ENCODE measurements at regions not wholly inside any gene's neighbourhood (a gene's known extent, or its start where the extent isn't known, plus 50 kb on each side); places are given as distances from the start of the nearest gene placed in this dataset.

DNA sequence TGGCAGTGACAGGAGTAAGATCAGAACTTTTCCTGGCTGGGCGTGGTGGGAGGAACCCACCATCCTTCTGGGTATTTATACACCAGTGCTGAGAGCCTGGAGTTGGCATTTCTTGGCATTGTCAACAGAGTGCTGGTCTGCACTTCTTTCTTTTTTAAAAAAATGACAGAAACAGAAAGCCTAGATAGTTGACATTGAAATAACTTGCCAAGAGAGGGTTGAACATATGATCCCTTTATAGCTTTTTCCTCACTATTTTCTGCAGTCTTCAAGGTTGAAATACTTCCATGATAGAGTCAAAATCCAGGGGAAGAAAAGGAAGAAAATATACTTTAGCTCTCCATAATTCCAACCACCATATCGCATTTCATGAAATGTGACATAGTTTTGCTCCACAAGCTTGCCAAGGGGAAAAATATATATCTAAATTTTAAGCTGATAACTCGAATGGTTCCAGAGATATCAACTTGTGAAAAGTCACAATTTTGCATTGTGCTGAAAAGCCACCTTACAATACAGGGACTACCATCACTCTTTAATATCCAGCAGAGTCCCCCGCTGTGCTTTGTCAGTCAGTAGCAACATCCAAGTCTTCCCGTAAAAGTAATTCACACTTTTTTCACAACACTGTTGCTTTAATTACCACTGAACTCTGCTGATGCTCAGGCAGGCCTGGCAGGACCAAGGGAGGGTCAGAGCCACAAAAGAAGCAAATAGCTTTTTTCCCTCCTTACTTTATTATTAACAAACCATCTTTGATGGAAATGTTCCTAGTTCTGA, 764.9 kb upstream of the FANCL start:
- WGBS, 2 experiments (ENCODE audit: extremely low coverage in 1 of 2, insufficient coverage in 1 of 2, insufficient read length in 1 of 2, insufficient replicate concordance in 2 of 2, low coverage in 1 of 2, low lambda C conversion rate in 2 of 2, missing lambda C conversion rate in 1 of 2), result 65% methylated on average over 5 of the region's 5 CpGs; no CpG with 5 or more reads in 1 of the 2 experiments
- Histone ChIP-seq H2BK5ac (ENCODE audit: low read depth, low read length) (no peak overlapping the region), H3K9ac (replicated peaks in 1 of 4; ENCODE audit: extremely low read depth in 1 of 4, low read depth in 3 of 4, low read length in 3 of 4) (no peak overlapping the region), H3K79me2 (ENCODE audit: control insufficient read depth in 1 of 2, insufficient read depth in 2 of 2, low read length in 2 of 2) (no peaks in the 10 kb centered on the region), H3K56ac (replicated peaks; ENCODE audit: insufficient read length, low read depth, low read length) (no peak overlapping the region), H3K36me3 (ENCODE audit: control insufficient read depth in 2 of 4, insufficient read depth in 4 of 4, low read length in 3 of 4) (no peaks in the 10 kb centered on the region), H2AFZ (ENCODE audit: low read length) (no peak overlapping the region), H4K20me1 (replicated peaks in 1 of 2; ENCODE audit: control insufficient read depth in 1 of 2, insufficient read depth in 2 of 2, low read length in 2 of 2) (no peaks in the 10 kb centered on the region), H2BK120ac (replicated peaks; ENCODE audit: low read depth, low read length) (no peak overlapping the region), H2BK20ac (ENCODE audit: low read length) (no peak overlapping the region), H3K14ac (ENCODE audit: insufficient read length) (no peak overlapping the region), H3K9me3 (ENCODE audit: insufficient read depth in 2 of 2, low read depth in 1 of 2, low read length in 1 of 2) (no peaks in the 10 kb centered on the region), H3K23ac (ENCODE audit: insufficient read length) (no peak overlapping the region), H3K4me3 (ENCODE audit: extremely low read depth in 1 of 4, insufficient read depth in 2 of 4, low read depth in 3 of 4, low read length in 4 of 4) (no peak overlapping the region), H2BK15ac (ENCODE audit: low read length) (no peak overlapping the region; the same call in 1 of the 2 replicates), H3K18ac (ENCODE audit: extremely low read depth, low read length) (no peak overlapping the region), H2AK5ac (ENCODE audit: low read depth, low read length) (no peak overlapping the region), H3K27ac (ENCODE audit: low read depth, low read length) (no peak overlapping the region), H3K4me1 (replicated peaks in 1 of 4; ENCODE audit: control insufficient read depth in 3 of 4, insufficient read depth in 4 of 4, low read length in 3 of 4) (peaks cover 0 to 9% (median 3%) of the 10 kb centered on the region in 4 experiments; a peak in 3 of 7 replicates), H4K91ac (replicated peaks; ENCODE audit: insufficient read length, low read length) (no peak overlapping the region), H2BK12ac (ENCODE audit: low read depth, low read length) (no peak overlapping the region), H3K23me2 (ENCODE audit: low read depth, low read length) (no peaks in the 10 kb centered on the region), H3K4ac (replicated peaks; ENCODE audit: insufficient read length, low read depth, low read length) (no peak overlapping the region), H4K8ac (ENCODE audit: extremely low read depth, insufficient read depth, low read length) (no peak overlapping the region), H3K27me3 (replicated peaks in 1 of 4; ENCODE audit: control insufficient read depth in 3 of 4, extremely low read depth in 1 of 4, insufficient read depth in 3 of 4, low read length in 3 of 4) (no peaks in the 10 kb centered on the region), H4K5ac (ENCODE audit: insufficient read length, low read depth, low read length) (no peak overlapping the region), H3K4me2 (ENCODE audit: insufficient read depth in 1 of 2, low read depth in 2 of 2, low read length in 2 of 2) (no peak overlapping the region), H3K79me1 (ENCODE audit: low read depth, low read length) (no peaks in the 10 kb centered on the region)
- peak; percentile 57 for FAIRE-seq
- DNase-seq (ENCODE audit: low read depth in 1 of 2, low spot score in 2 of 2), result no peak
- CTCF ChIA-PET (ENCODE audit: partially characterized antibody), result interaction anchor here (1.0 to 1.5 kb wide), 4 partner anchors 12 to 25 kb away, joined by 3 read pairs; no protein-coding TSS in a partner anchor
- POLR2A ChIA-PET (ENCODE audit: partially characterized antibody), result no interaction called here
- no peak for TF ChIP-seq CHD2 (IDR thresholded peaks at IDR 0.05; ENCODE audit: low read length)
- TF ChIP-seq MAFK (IDR thresholded peaks at IDR 0.05; ENCODE audit: low read depth, low read length), result no peak
- TF ChIP-seq RFX5 (IDR thresholded peaks at IDR 0.05; ENCODE audit: borderline replicate concordance, low read depth, low read length), result no peak
- no peak for TF ChIP-seq CHD1 (IDR thresholded peaks at IDR 0.05; ENCODE audit: low read depth, low read length)
- TF ChIP-seq EZH2 (IDR thresholded peaks at IDR 0.05; ENCODE audit: low read depth, low read length, severe bottlenecking), result no peak
- TF ChIP-seq SIN3A (conservative IDR thresholded peaks at IDR 0.05 in 1 of 2, IDR thresholded peaks at IDR 0.05 in 1 of 2; ENCODE audit: low read depth in 1 of 2, low read length in 2 of 2), result no peak
- no peak for TF ChIP-seq SP4 (IDR thresholded peaks at IDR 0.05; ENCODE audit: low read length)
